Mesenchymal stem cell (in vitro differentiated cells and primary cell): ENCODE measurements at regions not wholly inside any gene's neighbourhood (a gene's known extent, or its start where the extent isn't known, plus 50 kb on each side); places are given as distances from the start of the nearest gene placed in this dataset.

Experiments
- DNase-seq: peaks from one replicate; pipeline ENCODE4 v3.0.0-alpha.2; 2013
- H2AFZ ChIP-seq: one replicate; pipeline ENCODE4 v1.6.1; 2013; ENCODE audit warnings: low read depth, mild to moderate bottlenecking, control low read depth, inconsistent platforms, low read length, moderate library complexity
- H2AK5ac ChIP-seq: 2 replicates; pipeline ENCODE4 v1.6.1; 2013; ENCODE audit warnings: low read length, moderate library complexity, mild to moderate bottlenecking, inconsistent platforms; ENCODE audit not compliant: severe bottlenecking
- H2BK120ac ChIP-seq: one replicate; pipeline ENCODE4 v1.6.1; 2013; ENCODE audit warnings: low read depth, mild to moderate bottlenecking, inconsistent platforms, low read length, moderate library complexity
- H2BK12ac ChIP-seq, 2 experiments: one replicate each; pipeline ENCODE4 v1.6.1; 2013; ENCODE audit warnings: inconsistent platforms in 2 of 2, low read length in 2 of 2, mild to moderate bottlenecking in 2 of 2, moderate library complexity in 2 of 2, control low read depth in 1 of 2
- H2BK15ac ChIP-seq: one replicate; pipeline ENCODE4 v1.6.1; 2013; ENCODE audit warnings: mild to moderate bottlenecking, low read depth, inconsistent platforms; ENCODE audit not compliant: poor library complexity, severe bottlenecking
- H2BK5ac ChIP-seq: 2 replicates; pipeline ENCODE4 v1.6.1; 2013; ENCODE audit warnings: low read depth, mild to moderate bottlenecking, low read length, control low read depth, inconsistent platforms; ENCODE audit not compliant: poor library complexity, severe bottlenecking
- H3K14ac ChIP-seq, 2 experiments: one replicate each; pipeline ENCODE4 v1.6.1; 2013; ENCODE audit warnings: inconsistent platforms in 2 of 2, low read length in 2 of 2, control low read depth in 1 of 2, mild to moderate bottlenecking in 1 of 2, moderate library complexity in 1 of 2
- H3K18ac ChIP-seq, 2 experiments: one replicate each; pipeline ENCODE4 v1.6.1; 2013; ENCODE audit warnings: inconsistent platforms in 2 of 2, low read length in 2 of 2, control low read depth in 1 of 2, low read depth in 1 of 2, mild to moderate bottlenecking in 1 of 2
- H3K23ac ChIP-seq, 2 experiments: one replicate each; pipeline ENCODE4 v1.6.1; 2013; ENCODE audit warnings: inconsistent platforms in 2 of 2, low read length in 2 of 2, mild to moderate bottlenecking in 2 of 2, moderate library complexity in 2 of 2, control low read depth in 1 of 2
- H3K27ac ChIP-seq: 2 replicates; pipeline ENCODE4 v1.5.1; 2013; ENCODE audit warnings: mild to moderate bottlenecking, moderate library complexity, low read length, control low read depth, inconsistent platforms; ENCODE audit not compliant: poor library complexity, severe bottlenecking
- H3K27me3 ChIP-seq, 2 experiments: 2 replicates each; pipeline versions ENCODE4 v1.6.1 to v1.7.0; 2013; ENCODE audit warnings: low read length in 2 of 2, mild to moderate bottlenecking in 2 of 2, moderate library complexity in 2 of 2, control low read depth in 1 of 2, inconsistent platforms in 1 of 2; ENCODE audit not compliant: control insufficient read depth in 1 of 2, insufficient read depth in 1 of 2
- H3K36me3 ChIP-seq, 2 experiments: 2 replicates each; pipeline versions ENCODE4 v1.6.1 to v1.7.0; 2013; ENCODE audit warnings: low read length in 2 of 2, control low read depth in 1 of 2, inconsistent platforms in 1 of 2, low read depth in 1 of 2, mild to moderate bottlenecking in 1 of 2; ENCODE audit not compliant: insufficient read depth in 2 of 2, control insufficient read depth in 1 of 2
- H3K4ac ChIP-seq, 2 experiments: one replicate each; pipeline ENCODE4 v1.6.1; 2013; ENCODE audit warnings: inconsistent platforms in 2 of 2, low read length in 2 of 2, mild to moderate bottlenecking in 2 of 2, moderate library complexity in 2 of 2, control low read depth in 1 of 2, low read depth in 1 of 2
- H3K4me1 ChIP-seq: 2 replicates; pipeline ENCODE4 v1.6.1; 2013; ENCODE audit warnings: low read depth, low read length, control low read depth; ENCODE audit not compliant: control insufficient read depth, insufficient read depth
- H3K4me2 ChIP-seq: 2 replicates; pipeline ENCODE4 v1.6.1; 2013; ENCODE audit warnings: low read length, mild to moderate bottlenecking, inconsistent platforms; ENCODE audit not compliant: poor library complexity, severe bottlenecking
- H3K4me3 ChIP-seq, 2 experiments: 2 replicates each; pipeline versions ENCODE4 v1.5.1 to v1.7.0; 2013; ENCODE audit warnings: low read length in 2 of 2, mild to moderate bottlenecking in 2 of 2, control low read depth in 1 of 2, low read depth in 1 of 2; ENCODE audit not compliant: insufficient read depth in 1 of 2
- H3K79me1 ChIP-seq: replicated peaks from 2 replicates; pipeline ENCODE4 v1.6.1; 2013; ENCODE audit warnings: mild to moderate bottlenecking, control low read depth, low read length, inconsistent platforms; ENCODE audit not compliant: poor library complexity, severe bottlenecking
- H3K9ac ChIP-seq: 2 replicates; pipeline ENCODE4 v1.7.0; 2013; ENCODE audit warnings: mild to moderate bottlenecking, low read length, moderate library complexity
- H3K9me3 ChIP-seq: 2 replicates; pipeline ENCODE4 v1.7.0; 2013; ENCODE audit warnings: mild to moderate bottlenecking, low read length; ENCODE audit not compliant: control insufficient read depth
- H4K8ac ChIP-seq: one replicate; pipeline ENCODE4 v1.6.1; 2013; ENCODE audit warnings: inconsistent platforms, mild to moderate bottlenecking, low read length, moderate library complexity
- H4K91ac ChIP-seq: one replicate; pipeline ENCODE4 v1.6.1; 2013; ENCODE audit warnings: mild to moderate bottlenecking, low read length, inconsistent platforms
- WGBS: methylation state at CpG from one replicate; pipeline ENCODE4 v1.1.7; 2013; ENCODE audit warnings: mixed read lengths; 5-methylcytosine and 5-hydroxymethylcytosine counted together

DNA sequence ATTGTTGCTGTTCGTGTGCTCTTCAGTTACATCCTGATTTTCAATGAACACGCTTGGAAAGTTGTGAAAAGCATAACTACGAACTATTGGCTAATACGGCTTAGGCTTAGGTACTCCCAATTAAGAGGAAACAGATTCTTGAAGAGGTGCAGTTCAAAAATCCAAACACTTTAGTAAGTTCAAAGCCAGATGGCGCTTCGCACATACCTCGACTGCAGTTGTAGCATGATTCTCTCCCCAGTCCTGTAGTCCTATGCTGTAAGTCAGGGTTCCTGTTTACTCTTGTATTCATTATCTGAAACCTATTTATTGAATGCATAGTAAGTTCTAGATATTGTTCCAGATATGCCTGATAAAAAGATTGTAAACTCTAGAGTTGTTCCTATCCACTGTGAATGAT lies 165.2 kb downstream of the TRIB2 start:
- Histone ChIP-seq H3K23ac (no peak overlapping the region), H2AK5ac (no peak overlapping the region), H3K4me3 (no peak overlapping the region), H3K4me2 (no peak overlapping the region), H4K91ac (no peak overlapping the region), H3K79me1 (no peaks in the 10 kb centered on the region), H3K14ac (no peak overlapping the region), H2BK12ac (no peak overlapping the region), H3K9ac (no peak overlapping the region), H2BK5ac (no peak overlapping the region), H3K9me3 (no peaks in the 10 kb centered on the region), H3K4ac (no peak overlapping the region), H4K8ac (no peak overlapping the region), H3K18ac (no peak overlapping the region), H2BK15ac (no peak overlapping the region), H3K27me3 (no peaks in the 10 kb centered on the region), H3K27ac (no peak overlapping the region), H3K4me1 (peaks cover 4% of the 10 kb centered on the region), H2AFZ (no peak overlapping the region), H2BK120ac (no peak overlapping the region), H3K36me3 (no peaks in the 10 kb centered on the region)
- 92% methylated on average over 7 of the region's 7 CpGs for WGBS
- DNase-seq, result no peak

DNA sequence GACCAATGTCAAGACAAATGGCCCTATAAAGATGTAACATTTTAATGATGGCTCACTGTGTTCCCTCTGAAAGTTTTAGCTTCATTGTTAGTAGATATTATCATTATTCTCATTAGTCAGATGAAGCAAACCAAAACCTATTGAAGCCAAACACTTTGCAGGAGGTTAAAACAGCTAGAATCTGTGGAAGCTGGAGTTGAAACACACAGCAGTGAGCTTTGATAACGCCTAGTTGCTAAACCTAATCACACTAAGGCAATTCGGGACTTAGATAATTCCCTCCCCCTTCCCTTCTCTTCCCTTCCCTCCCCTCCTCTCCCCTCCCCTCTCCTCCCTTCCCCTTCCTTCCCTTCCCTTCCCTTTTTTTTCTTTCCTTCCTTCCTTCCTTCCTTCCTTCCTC lies 165.7 kb downstream of the TRIB2 start:
- DNase-seq, result no peak
- H3K27ac ChIP-seq, result no peak overlapping the region
- peaks cover 4% of the 10 kb centered on the region for H3K4me1 ChIP-seq

DNA sequence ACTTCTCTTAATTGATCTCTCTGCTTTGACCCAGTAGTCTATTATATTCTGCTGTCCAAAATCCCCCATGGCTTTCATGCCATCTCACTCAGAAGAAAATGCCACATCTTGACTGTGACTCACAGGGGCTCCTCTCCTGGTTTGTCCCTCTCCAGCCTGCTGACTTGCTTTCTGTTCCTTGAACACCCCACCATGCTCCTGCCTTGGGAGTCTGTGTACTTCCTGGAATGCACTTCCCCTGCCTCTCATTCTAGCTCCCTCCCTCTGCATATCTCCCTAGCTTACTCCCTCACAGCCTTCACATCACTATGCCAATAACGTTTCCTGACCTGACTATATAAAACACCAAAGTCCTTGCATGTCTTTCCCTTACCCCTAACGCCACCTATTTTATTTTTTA lies 167.2 kb downstream of the TRIB2 start:
- no peak overlapping the region for H3K27ac ChIP-seq
- H3K4ac ChIP-seq, result peak overlapping the region in 1 of 2 experiments; percentile 68
- DNase-seq, result peak; percentile 53
- peaks cover 4% of the 10 kb centered on the region for H3K4me1 ChIP-seq
- H3K23ac ChIP-seq, result no peak overlapping the region
- H2AFZ ChIP-seq, result no peak overlapping the region
- H2BK120ac ChIP-seq, result no peak overlapping the region
- H2AK5ac ChIP-seq, result no peak overlapping the region
- WGBS, result 40% methylated on average over 1 of the region's 2 CpGs
- H3K27me3 ChIP-seq, result no peaks in the 10 kb centered on the region
- H3K9ac ChIP-seq, result no peak overlapping the region
- no peak overlapping the region for H2BK15ac ChIP-seq
- H3K4me2 ChIP-seq, result no peak overlapping the region
- no peaks in the 10 kb centered on the region for H3K36me3 ChIP-seq
- no peaks in the 10 kb centered on the region for H3K79me1 ChIP-seq
- H4K91ac ChIP-seq, result no peak overlapping the region
- H3K14ac ChIP-seq, result no peak overlapping the region
- no peaks in the 10 kb centered on the region for H3K9me3 ChIP-seq
- peak overlapping the region in 1 of 2 experiments; percentile 71 for H3K18ac ChIP-seq
- no peak overlapping the region for H2BK5ac ChIP-seq
- peak overlapping the region in 1 of 2 experiments; percentile 70 for H2BK12ac ChIP-seq
- H3K4me3 ChIP-seq, result no peak overlapping the region
- H4K8ac ChIP-seq, result peak overlapping the region; percentile 59

More for the DNA sequence above, 165.7 kb downstream of the TRIB2 start:
- Histone ChIP-seq H2BK15ac (no peak overlapping the region), H3K14ac (no peak overlapping the region), H2AFZ (no peak overlapping the region), H3K79me1 (no peaks in the 10 kb centered on the region), H3K23ac (no peak overlapping the region), H3K27me3 (no peaks in the 10 kb centered on the region), H2BK120ac (no peak overlapping the region), H3K4me2 (no peak overlapping the region), H4K8ac (no peak overlapping the region), H3K4me3 (no peak overlapping the region), H2AK5ac (no peak overlapping the region), H3K18ac (no peak overlapping the region), H3K9me3 (no peaks in the 10 kb centered on the region), H2BK5ac (no peak overlapping the region), H3K9ac (no peak overlapping the region), H3K4ac (no peak overlapping the region), H3K36me3 (no peaks in the 10 kb centered on the region), H2BK12ac (no peak overlapping the region), H4K91ac (no peak overlapping the region)
- 38% methylated on average over 2 of the region's 2 CpGs for WGBS

DNA sequence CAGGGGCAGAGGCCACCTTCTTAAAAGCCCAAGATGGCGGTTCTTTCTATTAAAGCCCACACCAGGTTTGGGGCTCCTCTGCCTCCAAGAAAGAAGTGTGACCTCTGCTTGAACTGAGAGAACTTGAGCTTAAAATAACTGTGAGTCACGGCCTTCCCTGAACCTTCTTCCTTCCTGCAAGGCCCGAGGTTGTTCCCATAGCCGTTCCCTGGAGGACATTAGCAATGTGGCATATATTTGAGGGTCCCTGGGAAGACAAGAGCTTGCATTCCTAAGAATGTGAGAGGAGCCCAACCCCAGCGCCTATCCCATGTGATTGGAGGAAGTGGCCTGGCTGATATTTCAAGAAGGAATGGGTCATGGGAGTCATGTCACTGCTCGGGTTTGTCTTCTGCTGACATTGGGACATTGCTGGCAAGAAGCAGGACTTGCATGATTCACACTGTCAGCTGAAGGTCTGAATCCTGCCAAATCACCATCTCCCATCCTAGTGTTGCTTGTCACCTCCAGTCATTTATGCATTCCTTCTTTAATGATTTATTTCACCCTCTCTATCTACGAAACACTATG lies 168.1 kb downstream of the TRIB2 start:
- WGBS, result 12% methylated on average over 7 of the region's 7 CpGs

More for the DNA sequence above, 168.1 kb downstream of the TRIB2 start:
- Histone ChIP-seq H3K9ac (no peak overlapping the region), H3K36me3 (no peaks in the 10 kb centered on the region), H4K91ac (no peak overlapping the region), H3K79me1 (no peaks in the 10 kb centered on the region), H3K4me1 (peaks cover 4% of the 10 kb centered on the region), H3K4me3 (no peak overlapping the region), H3K4ac (peak overlapping the region in 1 of 2 experiments; percentile 10), H3K9me3 (no peaks in the 10 kb centered on the region), H3K27me3 (no peaks in the 10 kb centered on the region), H2AK5ac (no peak overlapping the region), H2BK120ac (no peak overlapping the region), H3K23ac (no peak overlapping the region), H2BK5ac (no peak overlapping the region), H3K18ac (peak overlapping the region; percentile 38 to 77), H3K14ac (no peak overlapping the region), H3K27ac (no peak overlapping the region), H3K4me2 (no peak overlapping the region), H2BK12ac (peak overlapping the region; percentile 45 to 86), H4K8ac (peak overlapping the region; percentile 45), H2BK15ac (no peak overlapping the region), H2AFZ (no peak overlapping the region)
- DNase-seq, result peak; percentile 83
